ENCODE measurements at regions not wholly inside any gene's neighbourhood (a gene's known extent, or its start where the extent isn't known, plus 50 kb on each side); places are given as distances from the start of the nearest gene placed in this dataset.

- no peak overlapping the region for H3K56ac ChIP-seq (ENCODE audit: extremely low read depth, insufficient read depth, low read length)
- dilution Hi-C loops (cut with HindIII; ENCODE audit: low sequenced_read_pairs, unreplicated experiment) = no loop called here
- no peak overlapping the region for H2BK20ac ChIP-seq (ENCODE audit: low read depth, low read length)
- H2BK5ac ChIP-seq (ENCODE audit: low read depth, low read length, poor library complexity, severe bottlenecking) = no peak overlapping the region
- in situ Hi-C loops (cut with MboI; ENCODE audit: low sequenced_read_pairs) = no loop called here
- H3K36me3 ChIP-seq (ENCODE audit: control insufficient read depth, insufficient read depth, low read length) = no peaks in the 10 kb centered on the region
- H4K8ac ChIP-seq (ENCODE audit: low read depth in 2 of 2, low read length in 2 of 2) = no peak overlapping the region
- H2AK5ac ChIP-seq (ENCODE audit: low read depth, low read length) = no peak overlapping the region
- no peak overlapping the region for H3K27ac ChIP-seq (ENCODE audit: insufficient read depth, low read length)
- no peaks in the 10 kb centered on the region for H3K79me1 ChIP-seq (ENCODE audit: low read depth in 1 of 2, low read length in 2 of 2)
- TF ChIP-seq USF2 (IDR thresholded peaks at IDR 0.05; ENCODE audit: low read depth, low read length) (no peak), CHD1 (IDR thresholded peaks at IDR 0.05; ENCODE audit: low read depth, low read length) (no peak), MAFK (IDR thresholded peaks at IDR 0.05; ENCODE audit: low read depth, low read length) (no peak), RCOR1 (IDR thresholded peaks at IDR 0.05; ENCODE audit: insufficient replicate concordance, low read length) (no peak), BHLHE40 (IDR thresholded peaks at IDR 0.05; ENCODE audit: low read depth, low read length) (no peak), CEBPB (IDR thresholded peaks at IDR 0.05; ENCODE audit: low read depth, low read length) (no peak)
- H3K9me1 ChIP-seq (ENCODE audit: insufficient read depth, low read length) = no peaks in the 10 kb centered on the region
- H3K23ac ChIP-seq (ENCODE audit: low read depth, low read length) = no peak overlapping the region
- no TSS peak for BruUV-seq (replicated peaks)
- H3K14ac ChIP-seq (replicated peaks; ENCODE audit: low read depth, low read length) = no peak overlapping the region
- no peaks in the 10 kb centered on the region for H4K20me1 ChIP-seq (ENCODE audit: insufficient read depth, low read length)
- no peak overlapping the region for H3K4ac ChIP-seq (ENCODE audit: low read depth, low read length)
- no peak overlapping the region for H3K4me2 ChIP-seq (ENCODE audit: low read depth, low read length)
- peaks cover 2% of the 10 kb centered on the region; the same call in 1 of the 2 replicates for H3K4me1 ChIP-seq (ENCODE audit: control insufficient read depth, insufficient read depth, low read length)
- H4K91ac ChIP-seq (ENCODE audit: insufficient read depth, low read depth, low read length) = no peak overlapping the region
- H3K27me3 ChIP-seq (ENCODE audit: control insufficient read depth, insufficient read depth, low read length) = no peaks in the 10 kb centered on the region
- H3K9me3 ChIP-seq (ENCODE audit: control insufficient read depth, insufficient read depth, low read length) = no peaks in the 10 kb centered on the region
- DNase-seq (no peak), ATAC-seq (ENCODE audit: low read depth) (no peak)
- H2AK9ac ChIP-seq (replicated peaks; ENCODE audit: low read depth, low read length, poor library complexity) = no peak overlapping the region
- no peak overlapping the region for H4K5ac ChIP-seq (ENCODE audit: low read depth, low read length)
- H3K4me3 ChIP-seq (ENCODE audit: insufficient read depth, low read depth, low read length) = no peak overlapping the region
- ChIA-PET CTCF (no interaction called here), POLR2A (ENCODE audit: unreplicated experiment) (no interaction called here)
- no peak overlapping the region for H2AFZ ChIP-seq (replicated peaks; ENCODE audit: low read length, poor library complexity)
- intact Hi-C loops (cut with micrococcal nuclease) = no loop called here
- H2BK15ac ChIP-seq (ENCODE audit: low read depth, low read length) = no peak overlapping the region
- H2BK120ac ChIP-seq (ENCODE audit: low read depth, low read length) = no peak overlapping the region
- H3K9ac ChIP-seq (ENCODE audit: low read depth, low read length) = no peak overlapping the region
- WGBS, 2 experiments (ENCODE audit: extremely low coverage in 2 of 2, insufficient read length in 1 of 2) = 100% methylated on average over 1 of the region's 3 CpGs; no CpG with 5 or more reads in 1 of the 2 experiments
- no peak overlapping the region for H3K18ac ChIP-seq (ENCODE audit: low read depth, low read length)
Observed at GRCh38 chr14:32011225-32011624, 65.9 kb upstream of the ARHGAP5 start.
